ENCODE measurements at regions not wholly inside any gene's neighbourhood (a gene's known extent, or its start where the extent isn't known, plus 50 kb on each side); places are given as distances from the start of the nearest gene placed in this dataset.

DNA sequence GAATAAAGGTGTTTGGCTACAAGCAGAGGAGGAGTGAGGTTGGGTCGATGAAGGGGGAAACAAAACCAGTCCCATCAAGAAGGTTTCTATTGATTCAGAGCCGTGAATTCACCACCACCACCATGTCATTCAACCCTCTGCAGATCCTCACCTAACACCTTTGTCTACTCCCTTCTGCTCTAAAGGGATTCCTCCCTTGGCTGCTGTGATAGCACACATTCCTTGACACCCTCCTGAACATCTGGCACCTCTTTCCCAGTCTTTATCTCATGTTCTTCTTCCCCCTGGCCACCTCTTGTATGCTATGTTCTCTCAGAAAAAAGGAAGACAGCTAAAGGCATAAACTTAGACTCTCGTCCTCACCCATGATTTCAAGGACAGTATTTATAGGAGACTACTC is 318.0 kb downstream of the GPAM start:
- Histone ChIP-seq H3K4me3 (ENCODE audit: low read length in 2 of 2) (no peak overlapping the region), H3K9ac (ENCODE audit: low read depth in 1 of 2, low read length in 2 of 2) (no peak overlapping the region), H3K27ac (ENCODE audit: low read depth in 2 of 2, low read length in 2 of 2) (no peak overlapping the region), H3K4me1 (ENCODE audit: control insufficient read depth in 2 of 2, insufficient read depth in 2 of 2, low read length in 2 of 2) (no peaks in the 10 kb centered on the region), H3K27me3 (ENCODE audit: control insufficient read depth in 2 of 2, insufficient read depth in 2 of 2, low read length in 2 of 2) (no peaks in the 10 kb centered on the region), H3K36me3 (ENCODE audit: control insufficient read depth in 2 of 2, insufficient read depth in 2 of 2, low read length in 2 of 2) (no peaks in the 10 kb centered on the region), H3K9me3 (ENCODE audit: control insufficient read depth in 2 of 2, low read length in 2 of 2) (no peaks in the 10 kb centered on the region)

DNA sequence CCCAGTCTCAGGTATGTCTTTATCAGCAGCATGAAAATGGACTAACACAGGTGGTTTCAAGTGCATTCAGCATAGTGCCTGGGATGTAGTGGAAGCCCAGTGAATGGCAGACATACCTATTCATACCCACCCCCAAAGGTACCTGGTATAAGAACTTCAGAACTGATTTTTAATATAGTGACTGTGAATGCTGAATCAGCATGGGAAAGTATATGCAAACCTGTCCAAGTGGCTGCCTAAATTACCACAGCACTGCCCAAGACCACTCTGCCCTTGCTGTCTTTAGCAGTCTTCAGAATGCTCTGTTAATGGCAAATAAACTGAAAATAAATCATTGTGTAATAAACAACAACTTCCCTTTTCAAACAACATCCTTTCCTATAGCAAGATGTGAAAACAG is 312.1 kb downstream of the GPAM start:
- Histone ChIP-seq H3K27ac (ENCODE audit: low read depth in 2 of 2, low read length in 2 of 2) (no peak overlapping the region), H3K4me3 (ENCODE audit: low read length in 2 of 2) (no peak overlapping the region), H3K4me1 (ENCODE audit: control insufficient read depth in 2 of 2, insufficient read depth in 2 of 2, low read length in 2 of 2) (no peaks in the 10 kb centered on the region), H3K36me3 (ENCODE audit: control insufficient read depth in 2 of 2, insufficient read depth in 2 of 2, low read length in 2 of 2) (no peaks in the 10 kb centered on the region), H3K9ac (ENCODE audit: low read depth in 1 of 2, low read length in 2 of 2) (no peak overlapping the region), H3K27me3 (ENCODE audit: control insufficient read depth in 2 of 2, insufficient read depth in 2 of 2, low read length in 2 of 2) (no peaks in the 10 kb centered on the region), H3K9me3 (ENCODE audit: control insufficient read depth in 2 of 2, low read length in 2 of 2) (no peaks in the 10 kb centered on the region)

DNA sequence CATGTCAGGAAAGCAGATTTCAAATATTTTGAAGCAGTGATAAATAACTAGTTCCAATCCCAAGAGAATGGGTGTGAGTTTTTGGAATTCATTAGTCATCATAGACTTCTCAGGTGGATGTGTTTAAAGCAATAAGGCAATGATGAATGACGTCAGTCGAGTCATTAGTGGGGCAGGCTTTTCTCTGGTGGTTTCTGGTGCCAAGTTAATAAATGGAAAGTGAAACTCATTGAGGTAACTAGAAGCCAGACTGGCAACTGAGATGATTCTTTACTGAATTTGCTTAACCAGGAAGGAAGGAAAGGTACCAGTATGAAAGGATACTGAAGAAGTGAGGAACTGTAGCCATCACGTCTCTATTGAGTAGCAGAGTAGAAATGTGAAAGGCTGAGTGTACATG is 311.0 kb downstream of the GPAM start:
- Histone ChIP-seq H3K27ac (ENCODE audit: low read depth in 2 of 2, low read length in 2 of 2) (no peak overlapping the region), H3K9me3 (ENCODE audit: control insufficient read depth in 2 of 2, low read length in 2 of 2) (no peaks in the 10 kb centered on the region), H3K9ac (ENCODE audit: low read depth in 1 of 2, low read length in 2 of 2) (no peak overlapping the region), H3K36me3 (ENCODE audit: control insufficient read depth in 2 of 2, insufficient read depth in 2 of 2, low read length in 2 of 2) (no peaks in the 10 kb centered on the region), H3K27me3 (ENCODE audit: control insufficient read depth in 2 of 2, insufficient read depth in 2 of 2, low read length in 2 of 2) (no peaks in the 10 kb centered on the region), H3K4me1 (ENCODE audit: control insufficient read depth in 2 of 2, insufficient read depth in 2 of 2, low read length in 2 of 2) (no peaks in the 10 kb centered on the region), H3K4me3 (ENCODE audit: low read length in 2 of 2) (no peak overlapping the region)

DNA sequence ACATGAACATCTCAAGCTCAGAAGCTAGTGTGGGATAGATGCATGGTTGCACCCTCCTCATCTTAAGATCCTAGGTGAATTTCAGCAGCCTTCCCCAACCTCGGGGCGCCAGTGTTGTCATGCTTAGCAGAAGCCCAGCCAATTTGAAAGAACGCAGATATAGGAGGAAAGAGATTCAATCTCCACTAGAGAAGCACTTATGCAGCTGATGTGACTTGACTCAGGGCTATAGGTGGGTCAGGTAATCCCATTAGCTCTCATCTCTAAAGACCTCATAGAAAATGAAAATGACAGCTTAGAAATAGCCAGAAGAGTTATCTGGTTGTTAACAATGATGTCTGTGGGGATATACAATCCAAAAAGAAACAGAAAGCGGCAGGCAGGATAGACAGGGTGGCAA is 310.5 kb downstream of the GPAM start:
- Histone ChIP-seq H3K4me1 (ENCODE audit: control insufficient read depth in 2 of 2, insufficient read depth in 2 of 2, low read length in 2 of 2) (no peaks in the 10 kb centered on the region), H3K27me3 (ENCODE audit: control insufficient read depth in 2 of 2, insufficient read depth in 2 of 2, low read length in 2 of 2) (no peaks in the 10 kb centered on the region), H3K27ac (ENCODE audit: low read depth in 2 of 2, low read length in 2 of 2) (no peak overlapping the region), H3K9me3 (ENCODE audit: control insufficient read depth in 2 of 2, low read length in 2 of 2) (no peaks in the 10 kb centered on the region), H3K4me3 (ENCODE audit: low read length in 2 of 2) (no peak overlapping the region), H3K36me3 (ENCODE audit: control insufficient read depth in 2 of 2, insufficient read depth in 2 of 2, low read length in 2 of 2) (no peaks in the 10 kb centered on the region), H3K9ac (ENCODE audit: low read depth in 1 of 2, low read length in 2 of 2) (no peak overlapping the region)

DNA sequence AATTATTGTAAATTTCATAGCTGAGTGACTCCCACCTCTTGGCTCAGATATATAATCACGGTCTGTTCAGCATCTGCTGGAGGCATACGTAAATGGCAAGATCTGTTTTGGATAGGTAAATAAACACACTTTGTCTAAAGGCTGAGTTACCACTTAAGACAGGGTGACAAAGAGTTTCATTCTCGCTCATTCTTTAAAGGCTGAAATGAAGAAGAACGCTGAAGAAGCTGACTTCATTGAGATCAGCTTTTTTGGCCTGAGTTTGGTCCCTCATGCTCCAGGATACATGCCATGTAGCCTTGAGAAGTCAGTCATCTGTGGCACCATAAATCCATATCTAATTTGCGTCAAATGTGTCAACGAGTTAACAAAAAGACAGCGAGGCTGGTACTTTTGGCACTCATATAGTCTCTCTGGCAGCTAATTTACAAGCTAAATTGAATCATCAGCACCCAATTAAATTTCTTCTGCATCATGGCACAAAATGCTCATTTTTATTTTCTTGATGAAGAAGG is 309.9 kb downstream of the GPAM start:
- no peaks in the 10 kb centered on the region for H3K27me3 ChIP-seq (ENCODE audit: control insufficient read depth in 2 of 2, insufficient read depth in 2 of 2, low read length in 2 of 2)
- H3K27ac ChIP-seq (ENCODE audit: low read depth in 2 of 2, low read length in 2 of 2), result no peak overlapping the region
- H3K4me3 ChIP-seq (ENCODE audit: low read length in 2 of 2), result no peak overlapping the region
- H3K36me3 ChIP-seq (ENCODE audit: control insufficient read depth in 2 of 2, insufficient read depth in 2 of 2, low read length in 2 of 2), result no peaks in the 10 kb centered on the region
- no peaks in the 10 kb centered on the region for H3K9me3 ChIP-seq (ENCODE audit: control insufficient read depth in 2 of 2, low read length in 2 of 2)
- no peaks in the 10 kb centered on the region for H3K4me1 ChIP-seq (ENCODE audit: control insufficient read depth in 2 of 2, insufficient read depth in 2 of 2, low read length in 2 of 2)
- H3K9ac ChIP-seq (ENCODE audit: low read depth in 1 of 2, low read length in 2 of 2), result no peak overlapping the region

DNA sequence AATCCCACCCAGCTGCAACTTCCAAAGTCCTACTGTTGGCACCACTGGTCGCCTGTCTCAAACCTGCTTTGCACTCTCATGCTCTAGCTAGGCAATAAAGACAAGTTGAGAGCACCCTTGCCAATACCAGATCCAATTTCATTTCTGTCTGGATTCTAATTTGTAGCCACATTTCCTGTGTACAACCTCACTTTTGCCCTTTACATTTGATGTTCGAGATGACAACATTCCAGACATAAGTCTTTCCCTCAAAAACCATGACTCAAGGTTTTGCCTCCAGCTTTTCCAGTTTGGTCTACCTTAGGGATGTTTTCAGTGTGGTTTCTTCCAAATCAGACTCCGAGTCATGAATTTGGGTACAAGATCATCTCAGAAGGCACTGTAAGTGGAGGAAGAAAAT is 309.0 kb downstream of the GPAM start:
- Histone ChIP-seq H3K9me3 (ENCODE audit: control insufficient read depth in 2 of 2, low read length in 2 of 2) (no peaks in the 10 kb centered on the region), H3K27me3 (ENCODE audit: control insufficient read depth in 2 of 2, insufficient read depth in 2 of 2, low read length in 2 of 2) (no peaks in the 10 kb centered on the region), H3K27ac (ENCODE audit: low read depth in 2 of 2, low read length in 2 of 2) (no peak overlapping the region), H3K36me3 (ENCODE audit: control insufficient read depth in 2 of 2, insufficient read depth in 2 of 2, low read length in 2 of 2) (no peaks in the 10 kb centered on the region), H3K9ac (ENCODE audit: low read depth in 1 of 2, low read length in 2 of 2) (no peak overlapping the region), H3K4me3 (ENCODE audit: low read length in 2 of 2) (no peak overlapping the region), H3K4me1 (ENCODE audit: control insufficient read depth in 2 of 2, insufficient read depth in 2 of 2, low read length in 2 of 2) (no peaks in the 10 kb centered on the region)

DNA sequence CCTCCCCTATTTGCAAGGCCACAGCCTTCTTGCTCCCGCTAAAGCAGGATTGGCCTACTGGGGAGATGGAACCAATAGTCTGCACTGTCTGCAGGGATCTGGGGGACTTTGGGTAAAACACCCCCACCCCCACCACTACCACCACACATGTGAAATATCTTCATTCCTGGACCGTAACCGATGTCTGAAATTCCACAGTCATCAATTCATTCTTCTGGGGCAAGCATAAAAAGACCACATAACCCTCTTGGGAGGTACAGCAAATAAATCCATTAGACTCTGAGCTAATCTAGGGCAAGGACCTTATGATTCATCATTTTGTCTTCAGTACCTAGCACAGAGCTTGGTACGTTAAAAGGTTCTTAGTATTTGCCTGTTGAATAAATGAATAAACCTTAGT is 307.8 kb downstream of the GPAM start:
- no peak overlapping the region for H3K4me3 ChIP-seq (ENCODE audit: low read length in 2 of 2)
- H3K4me1 ChIP-seq (ENCODE audit: control insufficient read depth in 2 of 2, insufficient read depth in 2 of 2, low read length in 2 of 2), result no peaks in the 10 kb centered on the region
- H3K27me3 ChIP-seq (ENCODE audit: control insufficient read depth in 2 of 2, insufficient read depth in 2 of 2, low read length in 2 of 2), result no peaks in the 10 kb centered on the region
- H3K27ac ChIP-seq (ENCODE audit: low read depth in 2 of 2, low read length in 2 of 2), result no peak overlapping the region
- no peak overlapping the region for H3K9ac ChIP-seq (ENCODE audit: low read depth in 1 of 2, low read length in 2 of 2)
- no peaks in the 10 kb centered on the region for H3K9me3 ChIP-seq (ENCODE audit: control insufficient read depth in 2 of 2, low read length in 2 of 2)
- no peaks in the 10 kb centered on the region for H3K36me3 ChIP-seq (ENCODE audit: control insufficient read depth in 2 of 2, insufficient read depth in 2 of 2, low read length in 2 of 2)

DNA sequence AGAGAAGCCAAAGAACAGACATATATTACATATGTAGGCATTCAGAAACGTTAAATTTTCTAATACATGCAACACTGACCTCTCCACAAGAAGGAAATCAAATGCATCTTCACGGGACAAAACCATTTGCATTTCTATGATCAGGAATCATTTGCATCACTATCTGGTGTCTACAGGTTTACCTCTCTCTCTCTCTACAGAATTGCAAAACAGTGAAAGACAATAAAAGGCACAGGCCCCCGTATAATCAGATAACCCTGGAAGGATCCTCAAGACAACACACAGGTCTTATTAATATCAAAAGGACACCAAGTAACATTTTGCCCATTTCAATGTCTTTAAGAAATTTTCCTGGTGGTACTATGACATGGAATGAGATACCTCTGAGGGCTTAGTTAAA is 306.3 kb downstream of the GPAM start:
- Histone ChIP-seq H3K9me3 (ENCODE audit: control insufficient read depth in 2 of 2, low read length in 2 of 2) (no peaks in the 10 kb centered on the region), H3K27ac (ENCODE audit: low read depth in 2 of 2, low read length in 2 of 2) (no peak overlapping the region), H3K36me3 (ENCODE audit: control insufficient read depth in 2 of 2, insufficient read depth in 2 of 2, low read length in 2 of 2) (no peaks in the 10 kb centered on the region), H3K4me3 (ENCODE audit: low read length in 2 of 2) (no peak overlapping the region), H3K27me3 (ENCODE audit: control insufficient read depth in 2 of 2, insufficient read depth in 2 of 2, low read length in 2 of 2) (no peaks in the 10 kb centered on the region), H3K4me1 (ENCODE audit: control insufficient read depth in 2 of 2, insufficient read depth in 2 of 2, low read length in 2 of 2) (no peaks in the 10 kb centered on the region), H3K9ac (ENCODE audit: low read depth in 1 of 2, low read length in 2 of 2) (no peak overlapping the region)

DNA sequence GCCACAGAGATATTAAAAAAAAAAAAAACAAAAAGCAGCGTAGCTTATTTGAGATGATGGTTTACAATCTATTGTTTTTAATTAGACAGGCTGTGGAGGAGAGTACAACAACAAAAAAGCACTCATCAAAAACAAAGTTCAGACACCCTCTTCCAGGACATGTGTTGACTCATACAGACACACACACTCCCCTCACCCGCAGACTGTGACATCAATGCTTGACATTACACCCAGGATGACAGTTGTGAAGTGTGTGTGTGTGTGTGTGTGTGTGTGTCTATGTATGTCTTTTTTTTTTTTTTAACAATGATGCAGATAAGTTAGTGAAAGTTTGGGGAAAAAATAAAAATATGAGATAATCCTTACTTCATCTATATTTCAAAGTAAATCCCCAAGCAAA is 303.6 kb downstream of the GPAM start:
- H3K9me3 ChIP-seq (ENCODE audit: control insufficient read depth in 2 of 2, low read length in 2 of 2), result no peaks in the 10 kb centered on the region
- no peaks in the 10 kb centered on the region for H3K4me1 ChIP-seq (ENCODE audit: control insufficient read depth in 2 of 2, insufficient read depth in 2 of 2, low read length in 2 of 2)
- H3K27ac ChIP-seq (ENCODE audit: low read depth in 2 of 2, low read length in 2 of 2), result no peak overlapping the region
- no peak overlapping the region for H3K9ac ChIP-seq (ENCODE audit: low read depth in 1 of 2, low read length in 2 of 2)
- H3K36me3 ChIP-seq (ENCODE audit: control insufficient read depth in 2 of 2, insufficient read depth in 2 of 2, low read length in 2 of 2), result no peaks in the 10 kb centered on the region
- H3K27me3 ChIP-seq (ENCODE audit: control insufficient read depth in 2 of 2, insufficient read depth in 2 of 2, low read length in 2 of 2), result no peaks in the 10 kb centered on the region
- H3K4me3 ChIP-seq (ENCODE audit: low read length in 2 of 2), result no peak overlapping the region

DNA sequence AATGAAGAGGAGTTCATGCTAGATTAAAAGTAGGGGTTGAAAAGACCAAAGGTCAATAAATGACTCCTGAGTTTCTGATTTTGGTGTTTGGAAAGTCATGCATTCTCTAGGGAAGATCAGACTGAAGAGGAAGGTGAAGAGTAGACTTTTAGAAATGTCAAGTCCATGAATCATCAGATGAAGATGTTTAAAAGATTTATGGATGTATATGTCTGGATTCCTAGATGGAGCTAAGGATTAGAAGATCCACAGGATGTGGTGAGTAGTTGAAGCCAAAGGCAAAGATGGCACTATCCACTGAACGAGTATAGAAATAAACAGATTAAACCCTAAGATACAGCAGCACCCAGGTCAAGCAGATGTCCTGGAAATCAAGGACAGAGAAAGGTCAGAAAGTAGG is 298.5 kb downstream of the GPAM start:
- H3K36me3 ChIP-seq (ENCODE audit: control insufficient read depth in 2 of 2, insufficient read depth in 2 of 2, low read length in 2 of 2), result no peaks in the 10 kb centered on the region
- H3K9me3 ChIP-seq (ENCODE audit: control insufficient read depth in 2 of 2, low read length in 2 of 2), result no peaks in the 10 kb centered on the region
- H3K4me1 ChIP-seq (ENCODE audit: control insufficient read depth in 2 of 2, insufficient read depth in 2 of 2, low read length in 2 of 2), result no peaks in the 10 kb centered on the region
- H3K27ac ChIP-seq (ENCODE audit: low read depth in 2 of 2, low read length in 2 of 2), result no peak overlapping the region
- H3K27me3 ChIP-seq (ENCODE audit: control insufficient read depth in 2 of 2, insufficient read depth in 2 of 2, low read length in 2 of 2), result no peaks in the 10 kb centered on the region
- no peak overlapping the region for H3K9ac ChIP-seq (ENCODE audit: low read depth in 1 of 2, low read length in 2 of 2)
- no peak overlapping the region for H3K4me3 ChIP-seq (ENCODE audit: low read length in 2 of 2)

DNA sequence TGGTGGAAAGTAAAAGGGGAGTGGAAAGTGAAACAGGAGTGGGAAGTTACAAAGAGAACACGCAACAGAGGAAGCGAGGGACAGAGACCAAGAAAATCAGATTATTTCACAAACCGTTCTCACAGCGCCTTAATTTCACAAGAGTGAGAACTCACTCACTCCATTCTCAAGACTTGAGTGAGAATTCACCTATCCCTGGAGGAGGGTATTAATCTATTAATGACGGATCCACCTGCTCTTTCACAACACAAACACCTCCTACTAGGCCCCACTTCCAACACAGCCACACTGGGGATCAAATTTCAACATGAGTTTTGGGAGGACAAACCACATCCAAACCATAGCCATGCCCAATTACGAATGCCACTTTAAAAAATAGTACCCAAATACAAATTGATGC is 297.6 kb downstream of the GPAM start:
- Histone ChIP-seq H3K4me3 (ENCODE audit: low read length in 2 of 2) (no peak overlapping the region), H3K27me3 (ENCODE audit: control insufficient read depth in 2 of 2, insufficient read depth in 2 of 2, low read length in 2 of 2) (no peaks in the 10 kb centered on the region), H3K27ac (ENCODE audit: low read depth in 2 of 2, low read length in 2 of 2) (no peak overlapping the region), H3K9me3 (ENCODE audit: control insufficient read depth in 2 of 2, low read length in 2 of 2) (no peaks in the 10 kb centered on the region), H3K36me3 (ENCODE audit: control insufficient read depth in 2 of 2, insufficient read depth in 2 of 2, low read length in 2 of 2) (no peaks in the 10 kb centered on the region), H3K4me1 (ENCODE audit: control insufficient read depth in 2 of 2, insufficient read depth in 2 of 2, low read length in 2 of 2) (no peaks in the 10 kb centered on the region), H3K9ac (ENCODE audit: low read depth in 1 of 2, low read length in 2 of 2) (no peak overlapping the region)

Measured in mucosa of rectum (tissue), 2 donors.